OCI-LY1 (cell line): ENCODE measurements at regions not wholly inside any gene's neighbourhood (a gene's known extent, or its start where the extent isn't known, plus 50 kb on each side); places are given as distances from the start of the nearest gene placed in this dataset.

Experiments
- H2AFZ ChIP-seq: fragments of 200-600 bp; sonication (generic), shearing (Covaris generic); 2 replicates; pipeline ENCODE4 v1.6.0; 2014; ENCODE audit warnings: antibody characterized with exemption, mild to moderate bottlenecking, low read length
- H3F3A ChIP-seq: fragments of 200-600 bp; sonication (generic), shearing (Covaris generic); 2 replicates; pipeline ENCODE4 v1.6.0; 2014; ENCODE audit warnings: mild to moderate bottlenecking, antibody characterized with exemption, low read length, moderate library complexity; ENCODE audit not compliant: insufficient read depth
- H3K27ac ChIP-seq: fragments of 200-600 bp; sonication (generic); 2 replicates; pipeline ENCODE4 v1.5.1; 2014; ENCODE audit warnings: low read length, mixed run types, mild to moderate bottlenecking, low read depth; ENCODE audit not compliant: poor library complexity, severe bottlenecking
- H3K27me3 ChIP-seq: fragments of 200-600 bp; sonication (generic); 2 replicates; pipeline ENCODE4 v1.6.0; 2014; ENCODE audit warnings: antibody characterized with exemption, mild to moderate bottlenecking, low read length, moderate library complexity; ENCODE audit not compliant: insufficient read depth
- H3K36me3 ChIP-seq: fragments of 200-600 bp; sonication (generic); 2 replicates; pipeline ENCODE4 v1.6.1; 2014; ENCODE audit warnings: mild to moderate bottlenecking, antibody characterized with exemption, low read length, moderate library complexity, mixed read lengths; ENCODE audit not compliant: insufficient read depth
- H3K4me1 ChIP-seq: fragments of 200-600 bp; sonication (generic); 2 replicates; pipeline ENCODE4 v1.5.1; 2014; ENCODE audit warnings: mild to moderate bottlenecking, low read length, moderate library complexity; ENCODE audit not compliant: insufficient read depth, severe bottlenecking
- H3K4me2 ChIP-seq: fragments of 200-600 bp; sonication (generic), shearing (Covaris generic); 2 replicates; pipeline ENCODE4 v1.6.1; 2014; ENCODE audit warnings: low read length
- H3K4me3 ChIP-seq: fragments of 200-600 bp; sonication (generic); 2 replicates; pipeline ENCODE4 v1.5.1; 2014; ENCODE audit warnings: low read length, low read depth, mild to moderate bottlenecking, mixed read lengths; ENCODE audit not compliant: poor library complexity, severe bottlenecking
- H3K79me2 ChIP-seq: fragments of 200-600 bp; shearing (Covaris generic); 2 replicates; pipeline ENCODE4 v1.6.1; 2016; ENCODE audit warnings: mixed run types, low read length, mixed read lengths; ENCODE audit not compliant: insufficient read depth
- H3K9ac ChIP-seq: fragments of 200-600 bp; sonication (generic), shearing (Covaris generic); 2 replicates; pipeline ENCODE4 v1.6.1; 2014; ENCODE audit warnings: mild to moderate bottlenecking, low read length, mixed read lengths
- H3K9me2 ChIP-seq: fragments of 200-600 bp; sonication (generic), shearing (Covaris generic); 2 replicates; pipeline ENCODE4 v1.6.1; 2014; ENCODE audit warnings: low read depth, mild to moderate bottlenecking, low read length, mixed read lengths
- H3K9me3 ChIP-seq: fragments of 200-600 bp; shearing (Covaris generic); 2 replicates; pipeline ENCODE4 v1.6.1; 2014; ENCODE audit warnings: low read length, mixed read lengths
- H4K20me1 ChIP-seq: fragments of 200-600 bp; sonication (generic), shearing (Covaris generic); 2 replicates; pipeline ENCODE4 v1.6.0; 2016; ENCODE audit warnings: mild to moderate bottlenecking, low read length; ENCODE audit not compliant: insufficient read depth
- CTCF ChIP-seq: fragments of 200-600 bp; sonication (generic), shearing (Covaris generic); IDR thresholded peaks from 2 replicates; pipeline ENCODE4 v1.5.1; 2017; ENCODE audit warnings: mild to moderate bottlenecking, antibody characterized with exemption, low read length, moderate library complexity, mixed read lengths
- EZH2 ChIP-seq: fragments of 200-600 bp; sonication (generic), shearing (Covaris generic); IDR thresholded peaks from 2 replicates; pipeline ENCODE4 v1.8.0; 2017; ENCODE audit warnings: borderline replicate concordance, mixed run types, mild to moderate bottlenecking, antibody characterized with exemption, low read length, moderate library complexity, mixed read lengths

DNA sequence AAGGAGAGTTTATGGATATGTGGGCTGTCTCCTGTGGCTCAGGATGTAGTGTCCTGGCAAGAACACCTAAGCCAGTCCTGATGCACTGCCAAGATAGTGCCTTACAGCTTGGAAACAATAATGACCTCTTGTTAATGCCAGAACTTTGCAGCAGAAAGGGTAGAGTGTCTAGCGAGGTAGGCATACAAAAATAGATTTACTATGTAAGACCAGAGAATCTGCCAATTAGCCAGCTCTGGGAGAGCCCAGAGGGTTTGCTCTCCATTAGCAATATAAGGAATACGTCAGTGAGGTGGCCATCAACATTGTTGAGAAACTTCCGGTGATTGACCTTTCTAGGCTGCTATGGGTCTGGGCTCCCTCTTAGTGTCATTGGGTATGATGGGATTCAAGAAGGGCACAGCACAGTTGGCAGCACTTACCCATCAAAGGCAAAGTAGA lies 178.5 kb upstream of the GALNT2 start:
- Histone ChIP-seq H4K20me1 (no peaks in the 10 kb centered on the region), H3F3A (no peaks in the 10 kb centered on the region), H3K79me2 (no peaks in the 10 kb centered on the region), H3K4me3 (no peak overlapping the region), H3K36me3 (no peaks in the 10 kb centered on the region), H3K4me1 (no peaks in the 10 kb centered on the region), H3K9me2 (no peaks in the 10 kb centered on the region), H3K4me2 (no peak overlapping the region), H3K27ac (no peak overlapping the region), H3K27me3 (peaks cover 9% of the 10 kb centered on the region; the same call in 1 of the 2 replicates), H3K9ac (no peak overlapping the region), H2AFZ (no peak overlapping the region), H3K9me3 (no peaks in the 10 kb centered on the region)
- TF ChIP-seq EZH2 (no peak), CTCF (no peak)

GRCh38 chr1:229889031-229889517 lies 178.0 kb upstream of the GALNT2 start:
- H3K79me2 ChIP-seq: no peaks in the 10 kb centered on the region
- H3K4me3 ChIP-seq: no peak overlapping the region
- no peak overlapping the region for H2AFZ ChIP-seq
- TF ChIP-seq EZH2 (no peak), CTCF (no peak)
- no peaks in the 10 kb centered on the region for H3K9me2 ChIP-seq
- H3K4me1 ChIP-seq: no peaks in the 10 kb centered on the region
- no peak overlapping the region for H3K4me2 ChIP-seq
- no peaks in the 10 kb centered on the region for H3F3A ChIP-seq
- H3K36me3 ChIP-seq: no peaks in the 10 kb centered on the region
- no peaks in the 10 kb centered on the region for H4K20me1 ChIP-seq
- H3K27ac ChIP-seq: no peak overlapping the region
- H3K9ac ChIP-seq: no peak overlapping the region
- H3K9me3 ChIP-seq: no peaks in the 10 kb centered on the region
- peaks cover 9% of the 10 kb centered on the region; the same call in 1 of the 2 replicates for H3K27me3 ChIP-seq

DNA sequence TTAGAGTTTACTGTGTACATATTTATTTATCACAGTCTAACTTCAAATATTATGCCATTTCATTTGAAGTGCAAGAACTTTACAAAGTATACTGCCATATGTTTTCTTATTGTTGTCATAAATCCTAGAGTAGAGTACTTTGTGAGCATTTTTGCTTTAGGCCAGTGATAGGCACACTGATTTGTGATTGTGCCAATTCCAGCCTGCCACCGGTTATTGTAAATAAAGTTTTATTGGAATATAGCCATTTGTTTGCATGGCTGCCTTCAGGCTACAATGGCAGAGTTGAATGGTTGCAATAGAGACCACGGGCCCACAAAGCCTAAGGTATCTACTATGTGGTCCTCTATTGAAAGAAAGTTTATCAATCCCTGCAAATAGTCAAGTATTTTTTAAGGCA lies 175.8 kb upstream of the GALNT2 start:
- no peaks in the 10 kb centered on the region for H3K36me3 ChIP-seq
- no peaks in the 10 kb centered on the region for H3K9me3 ChIP-seq
- H3K27ac ChIP-seq: no peak overlapping the region
- H3K9ac ChIP-seq: no peak overlapping the region
- no peak overlapping the region for H2AFZ ChIP-seq
- no peaks in the 10 kb centered on the region for H4K20me1 ChIP-seq
- no peak overlapping the region for H3K4me3 ChIP-seq
- no peaks in the 10 kb centered on the region for H3K79me2 ChIP-seq
- no peak overlapping the region for H3K4me2 ChIP-seq
- H3K9me2 ChIP-seq: no peaks in the 10 kb centered on the region
- TF ChIP-seq EZH2 (no peak), CTCF (no peak)
- peaks cover 6% of the 10 kb centered on the region; the same call in 1 of the 2 replicates for H3K27me3 ChIP-seq
- no peaks in the 10 kb centered on the region for H3F3A ChIP-seq
- H3K4me1 ChIP-seq: no peaks in the 10 kb centered on the region
